ENCODE measurements at regions not wholly inside any gene's neighbourhood (a gene's known extent, or its start where the extent isn't known, plus 50 kb on each side); places are given as distances from the start of the nearest gene placed in this dataset.

DNA sequence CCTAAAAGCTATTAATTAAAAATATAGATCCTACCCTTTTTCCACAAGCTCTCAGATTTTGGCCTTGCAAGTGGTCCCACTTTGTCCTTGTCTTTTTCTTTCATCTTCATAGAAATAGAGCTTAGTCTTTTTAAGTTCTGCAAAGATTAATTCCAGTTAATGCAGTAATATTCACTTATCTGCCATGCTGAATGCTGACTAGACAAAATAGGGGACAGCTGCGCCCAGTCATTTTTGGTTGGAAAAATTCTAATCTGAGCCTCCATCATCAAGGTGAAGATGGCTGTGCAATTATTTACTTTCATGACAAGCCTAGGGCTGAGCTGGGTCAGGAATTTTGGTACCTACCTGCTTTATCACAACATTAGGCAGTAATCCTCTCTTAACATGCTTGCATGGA lies 241.3 kb upstream of the CXorf66 start:
- Histone ChIP-seq H3K27me3 (ENCODE audit: control insufficient read depth, insufficient read depth, low read length) (no peaks in the 10 kb centered on the region), H3K4me3 (ENCODE audit: low read depth, low read length) (no peak overlapping the region), H3K36me3 (ENCODE audit: control insufficient read depth, insufficient read depth, low read length) (no peaks in the 10 kb centered on the region)
- ChIA-PET POLR2A (no interaction called here), CTCF (no interaction called here)
- no peak for DNase-seq (ENCODE audit: low read depth)
- TF ChIP-seq, protein P1, sequence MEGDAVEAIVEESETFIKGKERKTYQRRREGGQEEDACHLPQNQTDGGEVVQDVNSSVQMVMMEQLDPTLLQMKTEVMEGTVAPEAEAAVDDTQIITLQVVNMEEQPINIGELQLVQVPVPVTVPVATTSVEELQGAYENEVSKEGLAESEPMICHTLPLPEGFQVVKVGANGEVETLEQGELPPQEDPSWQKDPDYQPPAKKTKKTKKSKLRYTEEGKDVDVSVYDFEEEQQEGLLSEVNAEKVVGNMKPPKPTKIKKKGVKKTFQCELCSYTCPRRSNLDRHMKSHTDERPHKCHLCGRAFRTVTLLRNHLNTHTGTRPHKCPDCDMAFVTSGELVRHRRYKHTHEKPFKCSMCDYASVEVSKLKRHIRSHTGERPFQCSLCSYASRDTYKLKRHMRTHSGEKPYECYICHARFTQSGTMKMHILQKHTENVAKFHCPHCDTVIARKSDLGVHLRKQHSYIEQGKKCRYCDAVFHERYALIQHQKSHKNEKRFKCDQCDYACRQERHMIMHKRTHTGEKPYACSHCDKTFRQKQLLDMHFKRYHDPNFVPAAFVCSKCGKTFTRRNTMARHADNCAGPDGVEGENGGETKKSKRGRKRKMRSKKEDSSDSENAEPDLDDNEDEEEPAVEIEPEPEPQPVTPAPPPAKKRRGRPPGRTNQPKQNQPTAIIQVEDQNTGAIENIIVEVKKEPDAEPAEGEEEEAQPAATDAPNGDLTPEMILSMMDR (IDR thresholded peaks at IDR 0.05; ENCODE audit: insufficient read depth, low read depth, low read length): no peak

DNA sequence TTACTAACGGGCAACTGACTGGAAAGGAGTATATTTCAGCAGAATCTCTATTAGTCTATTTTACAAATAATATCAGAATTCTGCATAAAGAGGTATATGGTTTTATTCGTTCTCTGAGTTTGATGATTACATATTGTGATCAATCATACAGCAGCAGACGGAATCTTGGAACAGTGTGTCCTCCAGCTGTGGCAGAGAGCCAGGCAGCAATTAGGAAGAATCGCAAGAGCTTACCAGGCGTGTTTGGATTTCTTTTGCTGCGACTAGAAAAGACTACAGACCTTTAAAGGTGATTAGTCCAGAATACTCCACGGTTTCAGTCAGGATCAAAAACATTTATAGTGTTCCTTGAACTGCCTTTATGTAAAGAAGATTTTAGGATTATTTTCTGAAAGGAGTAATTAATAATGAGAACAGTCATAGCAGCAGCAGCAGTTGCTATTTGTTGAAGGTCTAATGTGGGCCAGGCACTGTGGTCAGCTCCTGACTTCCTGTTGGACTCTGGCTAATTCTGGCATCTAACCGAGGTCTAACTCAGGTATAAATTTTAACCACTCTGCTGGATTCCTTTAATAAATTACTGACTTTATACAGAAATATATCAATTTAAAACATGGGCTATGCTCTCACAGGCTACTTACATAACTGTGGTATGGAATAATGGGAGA lies 225.3 kb upstream of the CXorf66 start:
- CTCF ChIA-PET: no interaction called here
- Histone ChIP-seq H3K4me3 (ENCODE audit: low read depth, low read length) (no peak overlapping the region), H3K27me3 (ENCODE audit: control insufficient read depth, insufficient read depth, low read length) (no peaks in the 10 kb centered on the region), H3K36me3 (ENCODE audit: control insufficient read depth, insufficient read depth, low read length) (no peaks in the 10 kb centered on the region)
- DNase-seq (ENCODE audit: low read depth): no peak
- TF ChIP-seq, protein P1 (IDR thresholded peaks at IDR 0.05; ENCODE audit: insufficient read depth, low read depth, low read length): no peak
- POLR2A ChIA-PET: no interaction called here

DNA sequence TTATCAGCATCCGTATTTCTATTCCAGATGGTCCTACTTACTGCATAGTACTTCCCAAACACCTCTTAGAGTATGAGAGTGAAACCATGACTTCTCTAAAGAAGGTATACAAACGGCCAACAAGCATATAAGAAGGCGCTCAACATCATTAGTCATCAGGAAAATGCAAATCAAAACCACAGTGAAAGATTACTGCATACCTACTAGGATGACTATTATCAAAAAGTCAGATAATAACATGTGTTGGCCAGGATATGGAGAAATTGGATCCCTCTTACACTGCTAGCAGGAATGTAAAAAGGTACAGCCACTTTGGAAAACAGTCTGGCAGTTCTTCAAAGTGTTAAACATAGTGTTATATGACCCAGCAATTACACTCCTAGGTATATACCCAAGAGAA lies 215.3 kb upstream of the CXorf66 start:
- ChIA-PET POLR2A (no interaction called here), CTCF (no interaction called here)
- Histone ChIP-seq H3K4me3 (ENCODE audit: low read depth, low read length) (no peak overlapping the region), H3K27me3 (ENCODE audit: control insufficient read depth, insufficient read depth, low read length) (no peaks in the 10 kb centered on the region), H3K36me3 (ENCODE audit: control insufficient read depth, insufficient read depth, low read length) (no peaks in the 10 kb centered on the region)
- DNase-seq (ENCODE audit: low read depth): no peak
- TF ChIP-seq, protein P1 (IDR thresholded peaks at IDR 0.05; ENCODE audit: insufficient read depth, low read depth, low read length): no peak

DNA sequence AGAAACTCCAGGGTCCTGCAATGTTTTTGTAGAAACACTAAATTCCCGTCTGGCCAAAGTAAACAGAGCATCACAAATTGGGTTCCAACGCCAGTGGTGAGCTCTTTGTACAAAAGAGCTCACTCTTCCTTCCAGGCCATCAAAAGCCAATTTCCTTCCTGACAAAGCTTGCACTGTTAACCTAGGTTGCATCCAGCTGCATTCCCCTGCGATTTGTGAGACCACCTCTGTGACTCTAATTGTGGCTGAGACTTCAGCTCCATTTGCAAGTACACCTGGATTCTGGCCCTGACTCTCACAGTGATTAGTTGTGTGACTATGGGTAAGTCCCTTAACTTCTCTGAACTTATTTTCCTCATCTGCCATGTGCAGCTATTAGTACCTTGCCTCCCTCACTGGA lies 212.5 kb upstream of the CXorf66 start:
- CTCF ChIA-PET: no interaction called here
- no peak for DNase-seq (ENCODE audit: low read depth)
- Histone ChIP-seq H3K27me3 (ENCODE audit: control insufficient read depth, insufficient read depth, low read length) (no peaks in the 10 kb centered on the region), H3K4me3 (ENCODE audit: low read depth, low read length) (no peak overlapping the region), H3K36me3 (ENCODE audit: control insufficient read depth, insufficient read depth, low read length) (no peaks in the 10 kb centered on the region)
- POLR2A ChIA-PET: no interaction called here
- TF ChIP-seq, protein P1 (IDR thresholded peaks at IDR 0.05; ENCODE audit: insufficient read depth, low read depth, low read length): no peak

DNA sequence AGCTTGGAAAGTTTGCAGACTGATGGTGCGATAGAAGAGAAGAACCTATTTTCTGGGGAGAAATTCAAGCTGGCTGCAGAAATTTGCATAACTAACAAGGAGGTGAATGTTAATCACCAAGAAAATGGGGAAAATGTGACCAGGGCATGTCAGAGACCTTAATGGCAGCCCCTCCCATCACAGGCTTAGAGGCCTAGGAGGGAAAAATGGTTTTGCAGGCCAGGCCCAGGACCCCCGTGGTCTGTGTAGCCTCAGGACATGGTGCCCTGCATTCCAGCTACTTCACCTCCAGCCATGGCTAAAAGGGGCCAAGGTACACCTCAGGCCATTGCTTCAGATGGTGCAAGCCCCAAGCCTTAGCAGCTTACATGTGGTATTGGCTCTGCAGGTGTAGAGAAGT lies 207.1 kb upstream of the CXorf66 start:
- CTCF ChIA-PET: no interaction called here
- Histone ChIP-seq H3K27me3 (ENCODE audit: control insufficient read depth, insufficient read depth, low read length) (no peaks in the 10 kb centered on the region), H3K36me3 (ENCODE audit: control insufficient read depth, insufficient read depth, low read length) (no peaks in the 10 kb centered on the region), H3K4me3 (ENCODE audit: low read depth, low read length) (no peak overlapping the region)
- POLR2A ChIA-PET: no interaction called here
- no peak for DNase-seq (ENCODE audit: low read depth)
- TF ChIP-seq, protein P1 (IDR thresholded peaks at IDR 0.05; ENCODE audit: insufficient read depth, low read depth, low read length): no peak

Data from BJ (cell line).